ENCODE measurements at regions not wholly inside any gene's neighbourhood (a gene's known extent, or its start where the extent isn't known, plus 50 kb on each side); places are given as distances from the start of the nearest gene placed in this dataset.

GRCh38 chr11:134477486-134477885 is 65.4 kb upstream of the B3GAT1 start:
- TF ChIP-seq ATF2 (tag by site-specific recombination; IDR thresholded peaks at IDR 0.05; ENCODE audit: low read depth) (no peak), ZNF366 (tag by site-specific recombination; conservative IDR thresholded peaks at IDR 0.05) (no peak), RBAK (tag by site-specific recombination; IDR thresholded peaks at IDR 0.05) (no peak), YY1 (tag by site-specific recombination; IDR thresholded peaks at IDR 0.05) (no peak)

All from HEK293 (cell line).